Middle frontal gyrus (tissue), 1 donor: ENCODE measurements at regions not wholly inside any gene's neighbourhood (a gene's known extent, or its start where the extent isn't known, plus 50 kb on each side); places are given as distances from the start of the nearest gene placed in this dataset.

Source experiments
- DNase-seq: peaks from one replicate; pipeline ENCODE4 v3.0.0-alpha.2; 2015; ENCODE audit warnings: low spot score; ENCODE audit errors: extremely low spot score

GRCh38 chr3:65233561-65233960 is 545.8 kb upstream of the ADAMTS9 start:
- no peak for DNase-seq

- no peak for DNase-seq
These were observed 543.7 kb upstream of the ADAMTS9 start for GRCh38 chr3:65231544-65231943.

GRCh38 chr3:65230261-65231139 is 542.7 kb upstream of the ADAMTS9 start:
- no peak for DNase-seq

GRCh38 chr3:65226287-65226686 is 538.5 kb upstream of the ADAMTS9 start:
- DNase-seq = no peak

- no peak for DNase-seq
These were observed 522.4 kb upstream of the ADAMTS9 start for GRCh38 chr3:65210026-65210814.

GRCh38 chr3:65202395-65202794 is 514.6 kb upstream of the ADAMTS9 start:
- no peak for DNase-seq

- no peak for DNase-seq
These were observed 514.1 kb upstream of the ADAMTS9 start for GRCh38 chr3:65201926-65202325.

- no peak for DNase-seq
These were observed 512.6 kb upstream of the ADAMTS9 start for GRCh38 chr3:65200310-65200970.

- no peak for DNase-seq
These were observed 508.9 kb upstream of the ADAMTS9 start for GRCh38 chr3:65196663-65197062.

- no peak for DNase-seq
These were observed 507.6 kb upstream of the ADAMTS9 start for GRCh38 chr3:65195211-65196006.

- DNase-seq = no peak
These were observed 506.9 kb upstream of the ADAMTS9 start for GRCh38 chr3:65194744-65195143.

GRCh38 chr3:65194047-65194714 is 506.4 kb upstream of the ADAMTS9 start:
- DNase-seq = no peak

- DNase-seq = no peak
These were observed 505.7 kb upstream of the ADAMTS9 start for GRCh38 chr3:65193531-65193930.

- no peak for DNase-seq
These were observed 502.3 kb upstream of the ADAMTS9 start for GRCh38 chr3:65190111-65190510.

- DNase-seq = no peak
These were observed 498.5 kb upstream of the ADAMTS9 start for GRCh38 chr3:65186268-65186667.

- no peak for DNase-seq
These were observed 494.9 kb upstream of the ADAMTS9 start for GRCh38 chr3:65182682-65183081.

GRCh38 chr3:65182085-65182484 is 494.3 kb upstream of the ADAMTS9 start:
- no peak for DNase-seq

GRCh38 chr3:65181391-65181871 is 493.6 kb upstream of the ADAMTS9 start:
- no peak for DNase-seq

GRCh38 chr3:65178703-65179102 is 490.9 kb upstream of the ADAMTS9 start:
- no peak for DNase-seq

- DNase-seq = no peak
These were observed 490.2 kb upstream of the ADAMTS9 start for GRCh38 chr3:65177960-65178376.
